Hematopoietic multipotent progenitor cell treated with erythropoietin and hydrocortisone succinate and interleukin-3 and kit ligand, for 8 days (in vitro differentiated cells): ENCODE measurements at regions not wholly inside any gene's neighbourhood (a gene's known extent, or its start where the extent isn't known, plus 50 kb on each side); places are given as distances from the start of the nearest gene placed in this dataset.
"Not testable (repeated sequence)": the region's sequence is repeated elsewhere in the genome, so short reads cannot be mapped to it uniquely, and the experiment has no call there.

Experiments used
- DNase-seq: peaks from one replicate; pipeline ENCODE4 v3.0.0-alpha.2; 2015

DNA sequence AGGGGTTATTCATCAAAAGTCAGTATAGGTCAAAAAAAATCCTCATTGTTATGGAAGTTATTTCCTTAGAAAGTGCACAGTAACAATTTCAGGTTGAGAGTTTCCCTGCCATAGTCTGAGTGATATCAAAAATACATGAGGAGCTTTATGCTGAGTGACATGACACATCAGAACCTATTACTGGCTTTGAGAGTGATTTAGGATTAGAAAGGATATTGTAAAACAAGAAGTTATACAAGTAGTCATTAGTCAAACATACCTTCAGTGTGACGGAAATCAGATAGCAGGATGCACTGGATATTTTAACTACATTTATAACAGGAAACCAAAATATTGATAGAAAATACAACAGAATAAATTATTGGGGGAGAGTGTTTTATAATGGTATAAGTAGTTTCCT, 471.1 kb downstream of the VGLL3 start:
- no peak for DNase-seq

DNA sequence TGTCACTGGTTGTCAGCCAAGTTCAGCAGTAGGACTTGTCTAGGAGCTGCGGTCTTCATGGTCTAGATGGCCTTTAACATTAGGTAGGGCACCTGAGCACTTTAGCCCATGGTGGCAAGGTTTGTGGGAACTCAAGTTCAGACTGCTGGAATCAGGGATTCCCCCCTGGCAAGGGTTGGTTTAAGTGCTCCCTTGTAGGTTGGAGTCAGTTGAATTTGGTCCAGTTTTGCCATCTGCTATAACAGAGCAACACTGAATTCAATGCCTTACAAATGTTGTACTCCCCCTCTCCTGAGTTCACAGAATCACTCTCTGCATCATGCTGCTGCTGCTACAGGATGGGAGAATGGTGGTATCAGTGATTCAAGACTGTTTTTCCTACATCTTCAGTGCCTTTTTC, 509.3 kb downstream of the VGLL3 start:
- no peak for DNase-seq

DNA sequence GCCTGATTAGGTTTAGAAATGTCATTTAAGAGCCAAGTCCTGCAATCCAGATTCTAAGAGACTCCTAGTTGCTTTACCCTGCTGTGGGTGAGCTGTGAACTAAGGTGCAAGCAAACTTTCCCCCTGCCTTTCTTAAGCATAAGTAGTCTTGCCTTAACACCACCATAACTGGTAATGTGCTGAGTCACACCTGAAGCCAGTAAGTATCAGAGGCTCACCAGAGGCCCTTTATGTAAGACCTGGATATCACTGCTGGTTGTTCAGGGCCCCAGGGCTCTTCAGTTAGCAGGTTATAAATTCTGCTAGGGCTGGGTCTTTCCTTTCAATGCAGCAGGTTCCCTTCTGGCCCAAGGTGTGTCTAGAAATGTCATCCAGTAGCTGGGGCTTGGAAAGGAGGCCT, 509.9 kb downstream of the VGLL3 start:
- no peak for DNase-seq

DNA sequence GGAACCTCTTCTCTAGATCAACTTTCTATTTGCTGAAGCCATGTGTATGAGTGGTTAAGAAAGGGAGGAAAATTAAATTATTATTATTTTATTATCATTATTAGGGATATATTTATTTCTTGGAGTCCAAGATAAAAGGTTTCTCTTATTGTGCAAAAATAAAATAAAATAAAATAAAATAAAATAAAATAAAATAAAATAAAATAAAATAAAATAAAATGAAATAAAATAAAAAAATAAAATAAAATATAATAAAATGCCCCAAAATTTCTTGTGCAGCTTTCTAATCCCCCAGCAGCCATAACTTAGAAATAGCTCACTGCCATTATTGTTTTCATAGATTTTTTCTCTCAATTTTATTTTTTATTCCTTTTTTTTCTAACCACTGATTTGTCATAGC, 526.8 kb downstream of the VGLL3 start:
- DNase-seq = no peak

DNA sequence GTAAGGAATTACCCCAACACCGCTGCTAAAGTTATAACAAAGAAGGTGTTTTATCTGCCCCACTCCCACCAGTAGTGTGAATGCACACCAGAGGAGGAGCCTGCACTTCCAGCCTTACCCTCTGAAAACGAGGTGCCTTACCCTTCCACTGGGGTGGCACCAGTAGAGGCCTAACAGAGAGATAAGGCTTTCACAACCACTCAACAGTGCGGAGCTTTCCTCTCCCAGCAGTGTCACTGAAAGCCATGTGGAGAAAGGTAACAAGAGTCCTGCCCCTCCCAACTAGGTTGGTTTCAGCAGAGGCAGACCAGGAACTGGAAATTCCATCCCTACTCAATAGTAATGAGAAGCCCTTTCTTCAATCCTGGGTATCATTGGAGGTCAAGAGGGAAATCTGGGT, 539.2 kb downstream of the VGLL3 start:
- DNase-seq = no peak

DNA sequence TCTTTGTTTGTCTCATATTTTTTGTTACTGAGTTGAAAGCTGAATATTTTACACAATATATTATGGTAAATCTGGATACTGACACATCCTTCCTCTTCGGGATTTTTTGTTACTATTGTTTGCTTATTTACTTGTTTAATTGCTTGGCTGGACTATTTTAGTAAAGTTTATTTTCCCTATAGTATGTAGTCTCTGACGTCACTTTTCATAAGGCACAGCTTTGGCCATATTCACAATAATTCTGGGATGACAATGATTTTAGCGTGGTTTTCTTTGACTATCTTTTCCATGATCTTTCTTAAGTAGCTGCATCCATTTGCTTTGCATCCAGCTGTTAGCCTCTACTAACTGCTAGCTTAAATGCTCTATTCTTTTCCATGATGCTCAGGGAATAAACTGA, 552.4 kb downstream of the VGLL3 start:
- no peak for DNase-seq

DNA sequence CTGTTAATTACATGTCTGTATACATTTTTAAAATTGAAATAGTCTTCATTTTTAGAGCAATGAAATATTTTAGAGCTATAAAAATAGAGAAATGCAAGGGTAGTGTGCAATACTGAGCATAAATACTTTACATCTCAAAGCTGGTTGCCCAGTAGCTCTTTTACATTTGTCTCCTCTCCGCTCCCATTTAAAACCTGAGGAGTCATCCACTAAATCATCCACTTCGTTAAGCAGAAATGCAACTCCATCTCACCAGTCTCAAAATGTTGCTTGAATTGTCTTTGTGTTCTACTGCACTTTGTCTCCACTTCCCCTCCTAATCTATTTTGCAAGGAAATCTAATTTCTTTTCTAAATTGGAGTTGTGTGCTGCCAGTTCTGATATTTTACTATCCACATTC, 563.6 kb downstream of the VGLL3 start:
- DNase-seq = no peak

DNA sequence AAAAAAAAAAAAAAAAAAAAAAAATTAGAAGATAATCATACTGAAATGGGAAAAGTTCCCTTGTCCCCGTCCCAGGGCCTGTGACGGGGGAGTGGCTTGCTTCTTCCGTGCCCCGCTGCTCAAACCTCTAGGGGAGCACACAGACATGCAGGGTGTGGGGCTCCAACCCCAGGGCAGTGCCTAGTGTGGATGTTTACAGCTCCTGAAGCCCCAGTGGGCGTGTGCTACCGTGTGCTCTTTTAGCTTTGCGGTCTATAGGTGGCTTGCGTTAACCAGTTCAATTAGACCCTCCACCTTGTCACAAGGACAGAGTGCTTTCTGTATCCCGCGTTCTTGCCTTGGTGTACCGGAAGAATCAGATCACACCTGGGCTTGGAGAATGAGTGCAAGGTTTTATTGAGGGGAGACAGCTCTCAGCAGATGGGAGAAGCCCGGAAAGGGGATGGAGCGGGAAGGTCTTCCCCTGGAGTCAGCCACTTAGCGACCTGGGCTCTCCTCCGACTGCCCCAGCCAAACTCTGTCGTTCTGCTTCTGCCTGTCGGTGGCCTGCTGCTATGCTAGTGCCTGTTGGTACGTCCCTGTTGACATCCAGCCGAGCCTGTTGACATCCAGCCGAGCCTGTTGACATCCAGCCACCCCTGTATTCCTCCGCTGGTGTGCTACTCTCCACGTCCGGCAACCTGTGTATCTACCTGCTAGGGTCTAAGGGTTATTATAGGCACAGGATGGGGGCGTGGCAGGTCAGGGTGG, 569.8 kb downstream of the VGLL3 start:
- DNase-seq = no peak

DNA sequence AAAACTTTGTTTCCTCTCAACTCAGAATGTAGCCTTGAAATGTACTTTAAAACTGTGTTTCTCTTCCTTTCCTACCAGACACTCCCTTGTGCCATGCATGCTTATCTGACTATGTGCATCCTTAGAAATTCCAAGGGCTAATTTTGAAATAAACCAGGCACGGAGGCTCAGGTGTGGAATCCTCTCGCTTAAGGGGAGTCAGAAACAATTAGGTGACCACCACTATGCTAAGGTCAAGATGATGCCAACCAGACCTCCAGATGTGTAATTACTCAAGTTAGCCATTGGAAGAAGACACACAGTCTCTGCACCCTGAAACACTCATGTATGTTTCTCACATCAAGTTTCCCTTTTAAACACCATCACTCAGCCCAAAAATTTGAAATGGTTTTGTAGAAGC, 572.1 kb downstream of the VGLL3 start:
- no peak for DNase-seq

DNA sequence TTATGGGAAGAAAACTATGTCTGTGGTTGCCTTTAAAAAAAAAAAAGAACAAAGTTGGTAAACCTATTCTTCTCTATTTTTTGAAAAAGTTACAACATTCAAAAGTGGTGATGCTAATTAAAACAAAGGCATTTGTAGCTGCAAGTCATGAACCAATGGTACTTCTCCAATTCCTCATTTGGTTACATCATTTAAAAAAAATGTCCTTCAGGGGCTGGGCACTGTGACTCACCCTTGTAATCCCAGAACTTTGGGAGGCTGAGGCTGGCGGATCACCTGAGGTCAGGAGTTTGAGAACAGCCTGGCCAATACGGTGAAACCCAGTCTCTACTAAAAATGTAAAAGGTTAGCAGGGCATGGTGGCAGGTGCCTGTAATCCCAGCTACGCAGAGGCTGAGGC, 574.6 kb downstream of the VGLL3 start:
- no peak for DNase-seq

DNA sequence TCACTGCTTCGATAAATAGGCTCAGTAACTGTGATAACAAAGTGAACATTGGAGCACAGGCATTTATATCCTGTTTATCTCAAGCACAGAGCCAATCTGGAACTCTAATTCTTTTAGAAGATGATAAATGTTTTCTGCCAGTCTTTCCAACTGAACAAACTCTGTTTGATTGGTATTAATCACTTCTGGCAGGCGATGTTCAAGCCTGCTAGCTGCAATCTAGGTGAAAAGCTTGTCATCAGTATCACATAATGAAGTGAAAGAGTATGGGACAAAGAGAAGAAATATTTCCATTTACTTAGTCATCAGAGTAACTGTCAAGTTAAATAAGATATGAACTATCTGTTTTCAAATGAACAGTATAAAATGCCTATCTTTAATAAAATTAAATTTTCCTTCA, 577.3 kb downstream of the VGLL3 start:
- DNase-seq = no peak

DNA sequence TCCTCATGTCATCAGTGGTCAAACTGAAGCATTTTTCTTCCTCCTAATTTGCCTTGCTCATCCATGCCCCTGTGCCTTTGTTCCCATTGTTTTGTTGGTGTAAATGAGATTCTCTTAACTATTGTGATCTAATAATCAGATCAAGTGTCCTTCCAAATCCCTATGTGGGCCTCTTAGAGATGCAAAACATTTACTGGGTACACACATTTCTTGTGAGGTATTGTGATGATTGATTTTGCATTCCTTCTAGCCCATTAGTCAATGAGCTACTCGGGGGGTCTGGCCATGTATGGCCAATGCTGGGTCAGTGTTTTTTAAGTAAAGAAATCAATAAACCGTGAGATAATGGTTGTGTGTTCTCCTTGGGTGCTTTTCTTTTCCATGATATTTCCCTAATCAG, 580.4 kb downstream of the VGLL3 start:
- DNase-seq = no peak

DNA sequence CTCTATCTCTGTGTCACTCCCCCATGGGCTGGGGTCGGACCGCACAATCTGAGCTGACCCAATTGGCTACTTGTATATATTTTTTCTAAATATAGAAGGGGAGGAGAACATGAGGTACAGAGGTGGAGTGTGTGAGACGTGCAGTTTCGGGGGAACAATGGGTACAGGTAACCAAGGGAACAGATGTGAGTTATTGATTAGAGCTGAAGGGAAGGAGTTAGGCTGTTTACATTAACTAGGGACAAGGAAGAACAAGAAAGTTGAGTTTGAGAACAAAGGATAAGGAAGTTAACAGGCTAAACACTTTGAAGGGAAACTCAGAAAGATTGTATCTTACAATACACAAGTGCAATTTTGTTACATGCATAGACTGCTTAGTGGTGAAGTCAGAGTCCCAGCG, 601.2 kb downstream of the VGLL3 start:
- not testable (repeated sequence) for DNase-seq

DNA sequence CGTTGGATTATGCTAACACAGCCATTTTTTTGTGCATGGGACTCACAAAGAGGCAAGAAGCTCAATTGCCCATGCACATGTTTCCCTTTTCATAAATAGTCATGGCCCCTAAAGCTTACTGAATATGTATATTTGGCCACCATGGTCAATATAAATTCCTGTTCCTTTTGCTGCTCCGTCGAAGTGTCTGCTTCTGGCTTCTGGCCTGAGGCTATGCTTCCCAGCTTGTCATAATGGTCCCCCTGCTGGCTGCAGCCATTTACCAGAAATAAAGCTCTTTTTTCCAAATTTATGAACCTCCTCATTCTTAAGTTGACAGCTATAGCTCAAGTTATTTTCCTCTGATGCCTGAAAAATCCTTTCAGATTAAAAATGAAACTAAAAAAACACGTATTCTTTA, 602.1 kb downstream of the VGLL3 start:
- no peak for DNase-seq

DNA sequence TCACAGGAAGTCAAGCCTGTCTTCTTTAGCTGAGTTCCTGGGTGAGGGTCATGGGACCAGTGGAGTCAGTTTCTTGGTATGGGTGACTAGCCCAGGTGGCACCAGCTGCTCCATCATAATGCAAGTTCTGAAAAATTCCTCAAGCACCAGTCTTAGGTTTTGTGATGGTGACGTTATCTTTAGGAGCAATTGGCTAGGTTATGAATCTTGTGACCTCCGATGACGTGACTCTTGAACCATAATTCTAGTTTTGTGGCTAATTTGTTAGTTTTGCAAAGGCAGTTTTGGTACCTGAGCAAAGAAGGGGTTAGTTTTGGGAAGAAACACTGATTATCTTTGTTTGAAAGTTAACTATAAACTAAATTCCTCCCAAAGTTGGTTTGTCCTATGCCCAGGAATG, 608.4 kb downstream of the VGLL3 start:
- no peak for DNase-seq

DNA sequence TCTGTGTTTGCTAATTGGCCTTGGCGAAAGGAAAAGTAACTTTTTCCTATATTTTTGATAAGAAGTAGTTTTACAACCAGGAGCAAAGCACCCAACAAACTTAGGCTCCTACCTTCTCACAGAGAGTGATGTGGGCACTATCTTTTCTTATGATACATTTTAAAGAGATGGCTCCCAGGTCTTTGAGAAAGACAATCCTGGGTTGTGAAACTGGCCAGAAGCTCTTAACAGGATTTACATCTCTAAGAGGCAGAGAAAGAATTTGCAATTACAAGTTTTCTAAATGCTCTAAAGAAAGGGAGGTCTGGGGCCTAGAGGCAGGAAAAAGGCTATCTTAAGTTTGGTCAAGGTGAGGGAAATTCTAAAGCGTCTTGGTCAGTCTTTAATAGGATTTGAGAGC, 609.7 kb downstream of the VGLL3 start:
- no peak for DNase-seq

DNA sequence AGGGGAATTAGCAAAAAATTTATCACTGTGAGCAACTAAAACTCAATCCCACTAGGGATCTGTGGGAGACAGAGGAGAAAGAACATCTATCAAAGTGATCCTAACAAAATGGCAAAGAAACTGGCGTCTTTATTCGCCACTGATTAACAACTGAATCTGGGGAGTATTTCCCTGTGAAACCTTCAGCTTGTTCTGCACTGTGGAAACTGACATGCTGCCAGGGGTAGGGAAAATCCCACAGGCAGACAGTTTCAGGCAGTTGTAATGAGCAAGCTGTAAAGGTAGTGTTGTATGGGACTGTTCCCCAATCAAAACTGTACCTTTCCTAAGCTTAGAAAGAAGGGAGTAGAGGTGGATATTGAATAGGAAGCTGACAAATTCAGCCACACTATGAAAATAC, 611.7 kb downstream of the VGLL3 start:
- no peak for DNase-seq

DNA sequence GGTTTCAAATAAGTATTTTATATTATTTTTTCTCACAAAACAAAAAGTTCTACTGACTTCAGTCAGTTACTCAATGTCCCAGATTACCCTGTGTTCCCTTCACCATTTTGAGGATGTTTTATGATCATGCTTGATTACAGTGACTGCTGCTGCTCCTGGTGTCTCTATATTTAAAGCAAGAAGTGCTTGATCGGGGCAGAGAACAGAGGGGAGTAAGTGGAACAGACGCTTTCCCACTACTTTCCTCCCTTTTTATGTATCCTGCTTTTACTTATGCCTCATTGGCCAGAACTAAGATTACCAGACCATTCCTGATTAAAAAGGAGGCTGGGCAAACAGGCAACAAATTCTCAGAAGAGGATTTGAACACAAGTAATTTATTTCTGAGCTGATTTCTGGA, 612.1 kb downstream of the VGLL3 start:
- DNase-seq = no peak

DNA sequence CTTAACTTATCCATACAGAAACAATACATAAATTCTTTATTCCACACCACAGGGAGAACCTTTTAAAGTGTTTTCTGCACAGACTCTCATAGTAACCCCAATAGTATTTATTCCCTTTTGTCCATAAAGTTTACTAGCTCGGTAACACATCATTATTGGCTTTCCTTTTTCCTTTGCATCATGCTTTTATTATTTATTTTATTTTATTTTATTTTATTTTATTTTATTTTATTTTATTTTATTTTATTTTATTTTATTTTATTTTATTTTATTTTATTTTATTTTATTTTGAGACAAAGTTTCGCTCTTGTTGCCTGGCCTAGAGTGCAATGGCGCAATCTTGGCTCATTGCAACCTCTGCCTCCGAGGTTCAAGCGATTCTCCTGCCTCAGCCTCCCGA, 655.4 kb downstream of the VGLL3 start:
- DNase-seq = not testable (repeated sequence)

DNA sequence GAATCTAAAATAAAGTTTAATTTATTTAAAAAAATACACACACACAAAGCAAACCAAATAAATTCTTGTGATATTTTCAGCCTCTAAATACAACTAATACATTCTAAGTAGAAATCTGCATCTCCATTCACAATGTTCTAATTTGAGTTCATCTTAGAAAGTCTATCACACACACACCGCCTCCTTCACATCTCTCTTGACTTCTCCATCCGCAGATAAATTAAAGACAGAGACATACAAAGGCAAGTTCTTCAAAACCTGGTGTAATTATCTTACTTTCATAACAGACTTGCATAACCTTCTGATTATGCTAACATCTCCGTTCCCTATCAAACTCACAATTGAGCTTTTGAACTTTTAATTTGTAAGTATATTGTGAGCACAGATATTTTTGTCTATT, 657.3 kb downstream of the VGLL3 start:
- no peak for DNase-seq

DNA sequence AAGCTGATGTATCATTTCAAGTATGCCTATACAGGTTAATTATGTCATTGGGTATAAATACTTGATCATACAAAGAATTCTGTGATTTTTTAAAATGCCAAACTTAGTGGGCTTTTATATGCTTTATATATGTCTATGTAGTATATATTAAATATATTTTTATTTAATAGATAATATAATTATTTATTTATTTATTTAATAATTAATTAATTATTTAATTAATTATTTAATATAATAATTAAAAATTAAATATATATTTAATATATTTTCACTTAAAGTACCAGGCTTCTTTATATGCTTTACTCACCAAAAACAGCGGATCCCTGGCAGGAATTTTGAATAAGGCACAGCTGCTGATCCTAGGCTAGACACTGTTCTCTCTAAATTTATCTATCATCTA, 687.0 kb downstream of the VGLL3 start:
- DNase-seq = no peak

DNA sequence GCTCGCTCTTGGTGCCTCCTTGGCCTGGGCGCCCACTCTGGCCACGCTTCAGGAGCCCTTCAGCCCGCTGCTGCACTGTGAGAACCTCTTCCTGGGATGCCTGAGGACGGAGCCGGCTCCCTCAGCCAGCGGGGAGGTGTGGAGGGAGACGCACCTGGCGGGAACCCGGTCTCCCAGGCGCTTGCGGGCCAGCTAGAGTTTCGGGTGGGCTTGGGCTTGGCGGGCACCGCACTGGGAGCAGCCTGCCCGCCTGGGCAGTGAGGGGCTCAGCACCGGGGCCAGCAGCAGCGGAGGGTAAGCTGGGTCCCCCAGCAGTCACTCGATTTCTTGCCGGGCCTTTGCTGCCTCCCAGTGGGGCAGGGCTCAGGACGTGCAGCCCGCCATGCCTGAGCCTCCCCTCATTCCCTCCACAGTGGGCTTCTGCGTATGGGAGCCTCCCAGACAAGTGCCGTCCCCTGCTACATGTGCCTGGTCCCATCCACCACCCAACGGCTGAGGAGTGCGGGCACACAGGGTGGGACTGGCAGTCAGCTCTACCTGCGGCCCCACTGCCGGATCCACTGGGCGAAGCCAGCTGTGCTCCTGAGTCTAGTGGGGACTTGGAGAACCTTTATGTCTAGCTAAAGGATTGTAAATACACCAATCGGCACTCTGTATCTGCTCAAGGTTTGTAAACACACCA, 708.7 kb downstream of the VGLL3 start:
- DNase-seq = no peak

DNA sequence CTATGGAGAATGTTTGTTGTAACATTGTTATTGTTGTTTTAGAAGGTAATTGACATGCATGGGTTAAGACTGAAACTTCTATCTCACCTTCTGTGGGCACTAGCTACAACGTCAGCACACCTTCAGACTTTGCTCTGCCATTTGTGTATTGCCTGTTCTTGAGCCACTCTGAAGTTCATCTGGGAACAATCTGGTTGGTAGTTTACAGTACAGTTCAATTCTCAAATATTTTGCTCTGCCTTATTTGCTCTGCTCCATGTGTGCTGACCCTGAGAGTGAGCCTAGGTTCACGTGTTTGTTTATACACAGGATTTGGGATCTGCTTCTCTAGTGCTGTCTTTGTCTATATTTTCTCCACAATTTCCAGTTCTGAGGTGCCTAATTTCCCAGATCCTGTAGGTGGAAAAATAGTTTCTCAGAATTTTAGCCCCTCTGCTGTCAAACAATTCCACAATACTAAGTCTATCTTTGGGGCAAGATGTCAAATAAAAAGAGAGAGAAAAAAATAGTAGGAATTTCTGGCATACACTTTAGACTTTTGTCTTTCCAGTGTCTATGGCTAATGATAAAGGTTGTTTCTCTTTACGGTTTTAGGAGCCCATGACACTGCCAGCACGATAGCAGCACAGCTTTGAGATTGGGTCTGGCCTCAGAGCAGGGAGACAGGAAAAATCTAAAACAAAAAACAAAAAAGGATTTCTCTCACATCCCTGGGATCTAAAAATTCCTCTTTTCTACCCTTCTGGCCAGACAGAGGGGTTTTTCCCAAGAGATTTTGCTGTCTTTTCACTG, 721.4 kb downstream of the VGLL3 start:
- no peak for DNase-seq

DNA sequence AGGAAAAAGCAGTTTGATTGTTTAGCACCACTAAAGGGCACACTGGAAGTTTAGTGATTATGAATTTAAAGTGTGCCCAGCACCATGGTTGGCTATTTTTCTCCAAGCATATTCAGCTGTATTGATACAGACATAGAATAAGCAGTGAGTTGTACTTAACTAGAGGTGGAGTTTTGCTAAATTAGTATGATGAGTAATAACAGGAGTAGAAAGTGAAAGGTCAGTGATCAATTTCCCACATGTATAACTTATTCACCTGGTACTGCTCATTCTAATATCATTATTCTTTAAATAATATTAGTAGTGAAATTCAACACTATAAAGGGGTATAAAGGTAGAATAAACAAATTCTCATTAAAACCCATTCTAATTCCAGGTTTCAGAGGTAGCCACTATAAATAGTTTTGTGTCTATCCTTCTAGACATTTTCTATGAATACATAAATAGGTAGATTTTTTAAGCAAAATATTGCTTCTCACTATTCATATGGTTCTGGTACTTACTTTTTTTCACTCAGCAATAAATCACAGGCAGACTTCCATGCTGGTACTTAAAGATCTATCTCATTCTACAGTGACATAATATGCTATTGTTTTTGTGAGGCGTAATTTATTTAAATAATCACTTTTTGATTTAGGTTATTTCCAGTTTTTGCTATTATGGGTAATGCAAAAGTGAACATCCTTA, 732.9 kb downstream of the VGLL3 start:
- no peak for DNase-seq
